Thoracic aorta (tissue), 2 donors: ENCODE measurements at regions not wholly inside any gene's neighbourhood (a gene's known extent, or its start where the extent isn't known, plus 50 kb on each side); places are given as distances from the start of the nearest gene placed in this dataset.

Experiments used
- ATAC-seq: fragments of 150-250 bp; one replicate; pipeline ENCODE4 v1.8.0; 2017; ENCODE audit warnings: low read depth; ENCODE audit not compliant: insufficient number of reproducible peaks, low FRiP score
- DNase-seq: peaks from one replicate; pipeline ENCODE4 v3.0.0-alpha.2; 2020; ENCODE audit warnings: low spot score
- H3K27ac ChIP-seq, 2 donors: fragments of 200-600 bp; sonication (generic); 1 replicate in 1 of 2; 2 replicates in 1 of 2; pipeline ENCODE4 v1.5.1; 2016; ENCODE audit warnings: mild to moderate bottlenecking in 2 of 2, moderate library complexity in 2 of 2
- H3K27me3 ChIP-seq: fragments of 200-600 bp; sonication (generic); replicated peaks from 2 replicates; pipeline ENCODE4 v1.6.0; 2016; ENCODE audit warnings: mild to moderate bottlenecking; ENCODE audit not compliant: insufficient read depth
- H3K36me3 ChIP-seq: fragments of 200-600 bp; sonication (generic); one replicate; pipeline ENCODE4 v1.5.1; 2016
- H3K4me1 ChIP-seq, 2 donors: fragments of 200-600 bp; sonication (generic); 1 replicate in 1 of 2; 2 replicates in 1 of 2; pipeline versions ENCODE4 v1.5.1 to v1.6.0; 2016; ENCODE audit warnings: low read depth in 2 of 2, mild to moderate bottlenecking in 1 of 2; ENCODE audit not compliant: control insufficient read depth in 1 of 2
- H3K4me3 ChIP-seq: fragments of 200-600 bp; sonication (generic); 2 replicates; pipeline ENCODE4 v1.5.1; 2016; ENCODE audit warnings: mild to moderate bottlenecking
- H3K9me3 ChIP-seq: fragments of 200-600 bp; sonication (generic); 2 replicates; pipeline ENCODE4 v1.5.1; 2016
- CTCF ChIP-seq: fragments of 200-600 bp; sonication (generic); IDR thresholded peaks from one replicate; pipeline ENCODE4 v1.5.1; 2019; ENCODE audit warnings: antibody characterized with exemption

- H3K4me1 ChIP-seq = no peaks in the 10 kb centered on the region
- no peak overlapping the region for H3K4me3 ChIP-seq
- DNase-seq (no peak), ATAC-seq (no peak)
- H3K27me3 ChIP-seq = no peaks in the 10 kb centered on the region
- H3K27ac ChIP-seq = no peak overlapping the region
- H3K9me3 ChIP-seq = no peaks in the 10 kb centered on the region
- no peaks in the 10 kb centered on the region for H3K36me3 ChIP-seq
- TF ChIP-seq CTCF = no peak
Measured at GRCh38 chr20:41716911-41717310, 98.7 kb upstream of the CHD6 start.

GRCh38 chr20:41716436-41716835 lies 98.3 kb upstream of the CHD6 start:
- Histone ChIP-seq H3K4me3 (no peak overlapping the region), H3K4me1 (no peaks in the 10 kb centered on the region), H3K9me3 (no peaks in the 10 kb centered on the region), H3K27ac (no peak overlapping the region), H3K27me3 (no peaks in the 10 kb centered on the region), H3K36me3 (no peaks in the 10 kb centered on the region)
- TF ChIP-seq CTCF = no peak
- ATAC-seq (no peak), DNase-seq (no peak)

DNA sequence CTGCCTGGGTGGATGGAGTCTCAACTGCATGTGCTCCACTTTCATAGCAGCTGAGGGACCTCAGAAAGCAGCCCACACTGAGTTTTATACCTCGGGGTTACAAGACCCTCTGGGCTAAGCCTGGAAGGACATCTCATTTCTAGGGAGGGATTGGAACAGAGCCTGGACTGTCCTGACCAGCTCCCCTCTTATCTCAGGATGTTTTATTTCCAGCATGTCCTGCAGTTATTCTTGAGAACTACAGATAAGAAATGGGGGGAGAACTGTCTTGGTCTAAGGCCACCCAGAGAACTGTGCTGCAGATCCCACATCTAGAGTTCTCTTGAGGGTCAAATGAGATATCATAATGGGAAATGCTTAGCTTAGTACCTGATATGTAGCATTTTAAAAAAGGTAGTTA lies 97.3 kb upstream of the CHD6 start:
- Histone ChIP-seq H3K27ac (no peak overlapping the region), H3K4me1 (no peaks in the 10 kb centered on the region), H3K4me3 (no peak overlapping the region), H3K27me3 (no peaks in the 10 kb centered on the region), H3K9me3 (no peaks in the 10 kb centered on the region), H3K36me3 (no peaks in the 10 kb centered on the region)
- DNase-seq = no peak
- no peak for ATAC-seq
- no peak for TF ChIP-seq CTCF

GRCh38 chr20:41714030-41714429 lies 95.9 kb upstream of the CHD6 start:
- Histone ChIP-seq H3K9me3 (no peaks in the 10 kb centered on the region), H3K27ac (no peak overlapping the region), H3K4me3 (no peak overlapping the region), H3K27me3 (no peaks in the 10 kb centered on the region), H3K36me3 (no peaks in the 10 kb centered on the region), H3K4me1 (no peaks in the 10 kb centered on the region)
- DNase-seq (no peak), ATAC-seq (no peak)
- TF ChIP-seq CTCF = no peak

DNA sequence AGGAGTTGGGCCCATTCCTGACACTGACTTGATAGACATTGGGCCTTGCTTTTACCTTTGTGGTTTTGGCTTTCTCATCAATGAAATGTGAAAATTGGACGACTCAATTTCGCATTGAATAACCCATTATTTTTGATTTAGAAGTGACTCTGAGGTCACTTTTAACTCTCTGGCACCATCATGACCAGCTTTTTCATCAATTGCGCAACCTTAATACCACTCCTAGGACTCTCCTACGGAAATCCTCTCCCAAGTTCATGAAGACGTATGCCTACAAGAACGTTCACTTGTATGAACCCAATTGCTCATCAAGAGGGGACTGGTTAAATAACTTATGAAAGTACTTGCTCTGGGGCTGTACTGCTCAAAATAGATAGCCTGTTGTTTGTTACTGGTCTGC lies 86.7 kb upstream of the CHD6 start:
- H3K27ac ChIP-seq = no peak overlapping the region
- H3K36me3 ChIP-seq = no peaks in the 10 kb centered on the region
- H3K9me3 ChIP-seq = no peaks in the 10 kb centered on the region
- ATAC-seq = no peak
- no peak for DNase-seq
- no peaks in the 10 kb centered on the region for H3K4me1 ChIP-seq
- no peaks in the 10 kb centered on the region for H3K27me3 ChIP-seq
- no peak overlapping the region for H3K4me3 ChIP-seq
- no peak for TF ChIP-seq CTCF
